Upper lobe of left lung (tissue), 4 donors: ENCODE measurements at regions not wholly inside any gene's neighbourhood (a gene's known extent, or its start where the extent isn't known, plus 50 kb on each side); places are given as distances from the start of the nearest gene placed in this dataset.

Source experiments
- CTCF ChIP-seq, 6 experiments: fragments of 450-650 bp in 4 of 6; fragments of 200-600 bp in 2 of 6; sonication (generic) in 2 of 6; IDR thresholded peaks; one replicate each; pipeline ENCODE4 v1.5.1; 2016 to 2019; ENCODE audit warnings: antibody characterized with exemption in 6 of 6
- EP300 ChIP-seq, 4 donors: sonication (generic); formaldehyde crosslinking; IDR thresholded peaks; one replicate each; pipeline ENCODE4 v1.5.1; 2017; ENCODE audit warnings: antibody characterized with exemption in 4 of 4, control low read depth in 2 of 4
- POLR2A ChIP-seq, 4 donors: fragments of 450-650 bp; IDR thresholded peaks; one replicate each; pipeline ENCODE4 v1.5.1; 2016 to 2017; ENCODE audit warnings: antibody characterized with exemption in 4 of 4, mild to moderate bottlenecking in 2 of 4

GRCh38 chr11:96696731-96697130, 306.9 kb downstream of the JRKL start:
- no peak for TF ChIP-seq POLR2A (IDR thresholded peaks at IDR 0.05)
- no peak for TF ChIP-seq EP300 (IDR thresholded peaks at IDR 0.05)
- TF ChIP-seq CTCF (IDR thresholded peaks at IDR 0.05) = no peak
